GM10266 (cell line): ENCODE measurements at regions not wholly inside any gene's neighbourhood (a gene's known extent, or its start where the extent isn't known, plus 50 kb on each side); places are given as distances from the start of the nearest gene placed in this dataset.

Experiments used
- DNase-seq: peaks from one replicate; pipeline ENCODE4 v3.0.0; 2012; ENCODE audit errors: extremely low spot score
- TF ChIP-seq, protein P1 (sequence below): IDR thresholded peaks from 2 replicates; pipeline ENCODE4 v1.5.1; 2012; ENCODE audit warnings: mild to moderate bottlenecking, low read depth; ENCODE audit not compliant: control insufficient read depth, insufficient read depth; ENCODE audit errors: missing control alignments

DNA sequence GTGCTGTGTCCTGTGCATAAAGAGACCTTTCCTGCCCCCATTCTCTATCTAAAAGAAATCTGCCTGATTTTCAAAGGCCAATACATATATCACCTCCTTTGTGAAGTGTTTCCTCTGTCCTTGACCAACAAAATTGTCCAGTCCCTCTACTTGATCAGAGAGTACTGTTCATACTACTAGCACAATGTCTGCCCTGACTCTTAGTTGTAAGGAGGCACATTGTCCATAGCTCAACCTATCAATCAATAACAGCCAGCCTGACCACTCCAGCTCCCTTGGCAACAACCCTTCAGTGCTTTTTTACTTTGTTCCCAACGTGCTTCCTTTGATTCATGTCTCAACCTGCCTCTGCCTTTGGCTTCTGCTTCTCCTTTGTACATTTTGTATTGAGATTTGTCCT lies 398.9 kb downstream of the TRIB2 start:
- DNase-seq = no peak
- TF ChIP-seq, protein P1, sequence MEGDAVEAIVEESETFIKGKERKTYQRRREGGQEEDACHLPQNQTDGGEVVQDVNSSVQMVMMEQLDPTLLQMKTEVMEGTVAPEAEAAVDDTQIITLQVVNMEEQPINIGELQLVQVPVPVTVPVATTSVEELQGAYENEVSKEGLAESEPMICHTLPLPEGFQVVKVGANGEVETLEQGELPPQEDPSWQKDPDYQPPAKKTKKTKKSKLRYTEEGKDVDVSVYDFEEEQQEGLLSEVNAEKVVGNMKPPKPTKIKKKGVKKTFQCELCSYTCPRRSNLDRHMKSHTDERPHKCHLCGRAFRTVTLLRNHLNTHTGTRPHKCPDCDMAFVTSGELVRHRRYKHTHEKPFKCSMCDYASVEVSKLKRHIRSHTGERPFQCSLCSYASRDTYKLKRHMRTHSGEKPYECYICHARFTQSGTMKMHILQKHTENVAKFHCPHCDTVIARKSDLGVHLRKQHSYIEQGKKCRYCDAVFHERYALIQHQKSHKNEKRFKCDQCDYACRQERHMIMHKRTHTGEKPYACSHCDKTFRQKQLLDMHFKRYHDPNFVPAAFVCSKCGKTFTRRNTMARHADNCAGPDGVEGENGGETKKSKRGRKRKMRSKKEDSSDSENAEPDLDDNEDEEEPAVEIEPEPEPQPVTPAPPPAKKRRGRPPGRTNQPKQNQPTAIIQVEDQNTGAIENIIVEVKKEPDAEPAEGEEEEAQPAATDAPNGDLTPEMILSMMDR = no peak

DNA sequence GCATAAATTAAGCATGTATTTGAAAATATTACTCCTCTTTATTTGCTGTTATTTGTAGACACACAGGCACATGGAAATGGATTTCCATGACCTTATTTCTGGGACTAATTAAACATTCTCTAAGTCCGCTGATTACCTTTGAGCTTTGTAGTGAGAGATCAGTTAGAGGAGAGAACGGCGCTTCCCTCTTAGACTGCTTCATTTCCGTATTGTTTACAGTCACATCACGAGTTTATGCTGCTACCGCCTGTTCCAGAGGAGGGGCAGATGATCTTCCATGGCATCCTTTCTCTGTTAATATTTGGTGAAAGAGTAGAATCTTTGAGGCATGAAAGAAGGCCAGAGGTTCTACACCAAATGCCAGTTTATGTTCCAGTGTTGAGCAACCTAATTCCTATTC lies 404.4 kb downstream of the TRIB2 start:
- DNase-seq = no peak
- TF ChIP-seq, protein P1 = no peak

DNA sequence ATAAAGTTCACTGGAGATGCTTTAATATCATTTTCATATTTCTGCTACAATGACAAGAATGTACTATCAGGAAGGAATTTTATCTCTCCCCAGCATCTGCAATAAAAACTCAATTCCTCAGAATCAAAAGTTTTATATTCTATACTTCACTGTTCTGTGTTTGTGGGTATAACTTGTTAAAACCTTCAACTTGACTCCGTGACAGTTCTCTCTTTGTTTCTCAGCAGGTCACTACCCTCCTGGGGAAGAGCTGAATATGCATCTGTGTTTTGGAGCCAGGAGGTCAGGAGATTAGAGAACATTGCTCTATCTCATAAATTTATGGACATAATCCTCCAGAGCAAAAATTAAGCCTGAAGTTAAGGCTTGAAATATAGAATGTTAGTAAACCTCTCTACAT lies 411.4 kb downstream of the TRIB2 start:
- DNase-seq = no peak
- TF ChIP-seq, protein P1 = no peak

DNA sequence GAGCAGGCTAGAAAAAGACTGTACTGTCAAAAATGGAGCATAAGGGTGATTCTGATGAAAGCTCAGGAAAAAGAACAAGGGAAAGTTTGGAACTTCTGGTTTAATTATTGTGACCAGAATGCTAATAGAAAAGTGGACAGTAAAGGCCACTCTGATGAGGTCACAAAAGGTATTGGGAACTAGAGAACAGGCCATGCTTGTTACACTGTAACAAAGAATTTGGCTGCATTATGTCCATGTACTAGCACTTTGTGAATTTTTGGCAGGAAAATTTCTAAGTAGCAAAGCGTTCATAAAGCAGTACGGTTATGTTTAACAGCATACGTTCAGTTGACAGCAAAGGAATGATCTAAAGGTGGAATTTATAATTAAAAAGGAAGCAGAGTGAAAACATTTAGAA lies 418.6 kb downstream of the TRIB2 start:
- TF ChIP-seq, protein P1 = no peak
- DNase-seq = no peak

DNA sequence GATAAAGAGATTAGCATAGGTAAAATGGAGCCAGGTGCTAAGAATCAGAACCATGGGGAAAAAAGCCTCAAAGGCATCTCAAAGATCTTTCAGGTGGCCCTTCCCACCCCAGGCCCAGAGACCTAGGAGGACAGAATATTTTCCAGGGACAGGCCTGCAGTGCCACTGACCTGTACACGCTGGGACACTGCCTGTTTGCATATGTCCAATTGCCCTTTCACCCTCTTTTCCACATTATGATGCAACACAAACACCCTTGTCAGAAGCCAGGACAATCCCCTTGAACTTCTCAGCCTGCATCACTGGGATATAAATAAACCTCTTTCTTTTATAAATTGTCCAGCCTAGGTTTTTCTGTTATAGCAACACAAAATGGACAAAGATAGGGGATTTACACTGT lies 419.1 kb downstream of the TRIB2 start:
- no peak for DNase-seq
- TF ChIP-seq, protein P1 = no peak

DNA sequence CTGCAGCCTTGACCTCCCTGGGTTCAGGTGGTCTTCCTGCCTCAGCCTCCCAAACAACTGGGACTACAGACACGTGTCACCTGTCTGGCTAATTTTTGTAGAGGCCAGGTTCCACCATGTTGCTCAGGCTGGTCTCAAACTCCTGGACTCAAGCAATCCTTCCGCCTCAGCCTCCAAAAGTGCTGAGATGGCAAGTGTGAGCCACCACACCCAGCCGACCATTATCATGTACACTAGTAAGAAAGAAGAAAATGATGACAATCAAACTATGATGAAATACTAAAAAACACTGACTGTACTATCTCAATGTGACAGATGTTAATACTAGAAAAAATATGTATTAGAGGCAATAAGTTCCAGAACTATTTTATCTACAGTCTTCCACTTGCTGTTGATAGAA lies 420.9 kb downstream of the TRIB2 start:
- TF ChIP-seq, protein P1 = no peak
- DNase-seq = no peak

DNA sequence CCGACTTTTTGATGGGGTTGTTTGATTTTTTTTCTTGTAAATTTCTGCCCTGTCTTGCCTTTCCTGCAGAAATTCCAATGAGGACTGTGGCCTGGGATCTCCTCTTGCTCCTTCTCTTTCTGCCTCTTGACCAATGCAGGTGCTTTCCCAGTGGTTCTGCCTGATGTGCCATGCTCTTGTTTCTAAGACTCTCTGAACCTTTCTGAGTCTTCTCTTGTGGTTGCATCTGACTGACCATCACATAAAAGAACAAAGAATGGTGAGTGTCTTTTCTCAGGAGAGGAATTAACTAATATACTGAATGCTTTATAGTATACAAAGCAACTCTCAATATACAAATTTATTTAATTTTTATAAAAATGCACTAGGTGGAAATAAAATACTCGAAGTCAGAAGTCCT lies 424.6 kb downstream of the TRIB2 start:
- DNase-seq = no peak
- TF ChIP-seq, protein P1 = no peak
